ENCODE measurements at regions not wholly inside any gene's neighbourhood (a gene's known extent, or its start where the extent isn't known, plus 50 kb on each side); places are given as distances from the start of the nearest gene placed in this dataset.

DNA sequence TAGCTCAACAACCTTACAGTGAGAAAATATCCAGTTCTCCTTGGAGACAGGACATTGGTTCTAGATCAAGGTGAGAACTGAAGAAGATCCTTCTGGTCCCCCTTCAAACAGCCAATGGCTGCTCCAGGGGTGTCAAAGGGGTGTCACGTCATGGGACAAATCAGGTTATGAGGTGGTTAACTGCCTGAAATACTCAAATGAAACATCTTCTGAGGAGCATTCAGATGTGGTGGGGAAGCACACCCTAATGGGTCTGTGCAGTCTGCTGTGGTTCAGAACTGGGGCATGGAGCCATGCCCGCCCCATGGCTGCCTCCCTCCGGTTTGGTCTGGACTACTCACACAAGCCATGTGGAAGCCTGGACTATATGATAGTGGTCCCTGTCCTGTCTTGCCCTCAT, 52.4 kb upstream of the PARP11 start:
- TF ChIP-seq ZFP3 (CRISPR knock-in tag; IDR thresholded peaks at IDR 0.05) (no peak), ZNF565 (CRISPR knock-in tag; conservative IDR thresholded peaks at IDR 0.05; ENCODE audit: low read depth) (no peak), ARNTL (CRISPR knock-in tag; IDR thresholded peaks at IDR 0.05; ENCODE audit: borderline replicate concordance, low read depth) (no peak), ZFP30 (CRISPR knock-in tag; IDR thresholded peaks at IDR 0.05) (no peak), PPARA (CRISPR knock-in tag; IDR thresholded peaks at IDR 0.05; ENCODE audit: borderline replicate concordance) (no peak), ZNF8 (CRISPR knock-in tag; IDR thresholded peaks at IDR 0.05) (no peak), SNAI2 (CRISPR knock-in tag; IDR thresholded peaks at IDR 0.05) (no peak), RARB (CRISPR knock-in tag; IDR thresholded peaks at IDR 0.05) (no peak), TOX (CRISPR knock-in tag; IDR thresholded peaks at IDR 0.05; ENCODE audit: borderline replicate concordance) (no peak), OSR1 (CRISPR knock-in tag; IDR thresholded peaks at IDR 0.05) (no peak), GLIS3 (CRISPR knock-in tag; IDR thresholded peaks at IDR 0.05) (no peak)
- TF ChIP-seq, protein P1, sequence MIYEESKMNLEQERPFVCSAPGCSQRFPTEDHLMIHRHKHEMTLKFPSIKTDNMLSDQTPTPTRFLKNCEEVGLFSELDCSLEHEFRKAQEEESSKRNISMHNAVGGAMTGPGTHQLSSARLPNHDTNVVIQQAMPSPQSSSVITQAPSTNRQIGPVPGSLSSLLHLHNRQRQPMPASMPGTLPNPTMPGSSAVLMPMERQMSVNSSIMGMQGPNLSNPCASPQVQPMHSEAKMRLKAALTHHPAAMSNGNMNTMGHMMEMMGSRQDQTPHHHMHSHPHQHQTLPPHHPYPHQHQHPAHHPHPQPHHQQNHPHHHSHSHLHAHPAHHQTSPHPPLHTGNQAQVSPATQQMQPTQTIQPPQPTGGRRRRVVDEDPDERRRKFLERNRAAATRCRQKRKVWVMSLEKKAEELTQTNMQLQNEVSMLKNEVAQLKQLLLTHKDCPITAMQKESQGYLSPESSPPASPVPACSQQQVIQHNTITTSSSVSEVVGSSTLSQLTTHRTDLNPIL (CRISPR knock-in tag; IDR thresholded peaks at IDR 0.05; ENCODE audit: low read depth) = no peak
- TF ChIP-seq, protein P2, sequence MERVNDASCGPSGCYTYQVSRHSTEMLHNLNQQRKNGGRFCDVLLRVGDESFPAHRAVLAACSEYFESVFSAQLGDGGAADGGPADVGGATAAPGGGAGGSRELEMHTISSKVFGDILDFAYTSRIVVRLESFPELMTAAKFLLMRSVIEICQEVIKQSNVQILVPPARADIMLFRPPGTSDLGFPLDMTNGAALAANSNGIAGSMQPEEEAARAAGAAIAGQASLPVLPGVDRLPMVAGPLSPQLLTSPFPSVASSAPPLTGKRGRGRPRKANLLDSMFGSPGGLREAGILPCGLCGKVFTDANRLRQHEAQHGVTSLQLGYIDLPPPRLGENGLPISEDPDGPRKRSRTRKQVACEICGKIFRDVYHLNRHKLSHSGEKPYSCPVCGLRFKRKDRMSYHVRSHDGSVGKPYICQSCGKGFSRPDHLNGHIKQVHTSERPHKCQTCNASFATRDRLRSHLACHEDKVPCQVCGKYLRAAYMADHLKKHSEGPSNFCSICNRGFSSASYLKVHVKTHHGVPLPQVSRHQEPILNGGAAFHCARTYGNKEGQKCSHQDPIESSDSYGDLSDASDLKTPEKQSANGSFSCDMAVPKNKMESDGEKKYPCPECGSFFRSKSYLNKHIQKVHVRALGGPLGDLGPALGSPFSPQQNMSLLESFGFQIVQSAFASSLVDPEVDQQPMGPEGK (CRISPR knock-in tag; IDR thresholded peaks at IDR 0.05; ENCODE audit: borderline replicate concordance) = no peak
